ENCODE measurements at regions not wholly inside any gene's neighbourhood (a gene's known extent, or its start where the extent isn't known, plus 50 kb on each side); places are given as distances from the start of the nearest gene placed in this dataset.
A peak's percentile ranks its signal among the peaks of the same experiment; 100 is the strongest.

DNA sequence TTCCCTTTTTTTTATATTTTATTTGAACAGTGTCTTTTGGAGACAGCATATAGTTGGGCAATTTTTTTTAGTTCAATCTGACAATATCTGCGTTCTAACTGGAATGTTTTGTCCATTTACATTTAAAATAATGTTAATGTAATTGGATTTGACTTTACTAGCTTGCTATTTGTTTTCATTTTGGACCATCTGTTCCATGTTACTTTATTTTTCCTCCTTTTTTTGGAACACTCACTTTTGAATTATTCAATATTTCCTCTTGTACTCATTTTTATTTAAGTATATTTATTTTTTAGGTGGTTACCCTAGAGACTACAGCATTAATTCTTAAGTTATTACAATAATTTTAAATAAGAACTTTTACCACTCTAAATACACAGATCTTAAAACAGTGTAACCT, 62.8 kb upstream of the C1orf87 start:
- intact Hi-C loops (cut with DNase I), result no loop called here
- no peak for ATAC-seq
- 81 to 91% (median 85%) methylated on average over 1 of the region's 1 CpG for WGBS, 4 donors

DNA sequence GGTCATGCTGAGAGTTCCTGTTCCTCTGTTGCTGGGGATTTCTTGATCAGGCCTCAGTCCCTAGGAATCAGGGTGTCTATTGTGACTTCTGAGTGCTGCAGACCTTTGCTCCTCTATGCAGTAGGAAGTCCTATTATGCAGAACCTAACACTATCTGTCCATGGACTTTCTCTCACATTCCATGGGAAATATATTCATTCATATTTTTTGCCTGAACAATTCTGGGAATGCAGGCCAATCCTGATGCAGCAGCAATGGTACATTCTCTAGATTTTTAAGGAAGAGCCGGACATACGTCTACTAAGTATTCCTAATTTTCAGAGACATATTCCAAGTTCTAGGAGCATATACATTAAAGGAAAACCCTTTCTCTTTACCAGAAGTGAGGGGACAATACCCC, 61.1 kb upstream of the C1orf87 start:
- no peaks in the 10 kb centered on the region for H3K36me3 ChIP-seq
- intact Hi-C loops (cut with DNase I), result no loop called here
- no peaks in the 10 kb centered on the region for H3K27me3 ChIP-seq
- ATAC-seq (no peak), DNase-seq (no peak)
- H3K27ac ChIP-seq, result no peak overlapping the region
- H3K4me3 ChIP-seq, result no peak overlapping the region
- no peaks in the 10 kb centered on the region for H3K9me3 ChIP-seq
- 93 to 96% (median 96%) methylated on average over 2 of the region's 2 CpGs for WGBS, 4 donors
- TF ChIP-seq, protein P1, sequence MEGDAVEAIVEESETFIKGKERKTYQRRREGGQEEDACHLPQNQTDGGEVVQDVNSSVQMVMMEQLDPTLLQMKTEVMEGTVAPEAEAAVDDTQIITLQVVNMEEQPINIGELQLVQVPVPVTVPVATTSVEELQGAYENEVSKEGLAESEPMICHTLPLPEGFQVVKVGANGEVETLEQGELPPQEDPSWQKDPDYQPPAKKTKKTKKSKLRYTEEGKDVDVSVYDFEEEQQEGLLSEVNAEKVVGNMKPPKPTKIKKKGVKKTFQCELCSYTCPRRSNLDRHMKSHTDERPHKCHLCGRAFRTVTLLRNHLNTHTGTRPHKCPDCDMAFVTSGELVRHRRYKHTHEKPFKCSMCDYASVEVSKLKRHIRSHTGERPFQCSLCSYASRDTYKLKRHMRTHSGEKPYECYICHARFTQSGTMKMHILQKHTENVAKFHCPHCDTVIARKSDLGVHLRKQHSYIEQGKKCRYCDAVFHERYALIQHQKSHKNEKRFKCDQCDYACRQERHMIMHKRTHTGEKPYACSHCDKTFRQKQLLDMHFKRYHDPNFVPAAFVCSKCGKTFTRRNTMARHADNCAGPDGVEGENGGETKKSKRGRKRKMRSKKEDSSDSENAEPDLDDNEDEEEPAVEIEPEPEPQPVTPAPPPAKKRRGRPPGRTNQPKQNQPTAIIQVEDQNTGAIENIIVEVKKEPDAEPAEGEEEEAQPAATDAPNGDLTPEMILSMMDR (IDR thresholded peaks at IDR 0.05), result no peak
- peaks cover 0 to 4% (median 0%) of the 10 kb centered on the region in 12 donors for H3K4me1 ChIP-seq

More for the DNA sequence above, 62.8 kb upstream of the C1orf87 start:
- Histone ChIP-seq H3K27ac (no peak overlapping the region), H3K36me3 (no peaks in the 10 kb centered on the region), H3K27me3 (peaks cover 0 to 5% (median 0%) of the 10 kb centered on the region in 9 donors), H3K9me3 (no peaks in the 10 kb centered on the region), H3K4me3 (no peak overlapping the region), H3K4me1 (peaks cover 0 to 4% (median 0%) of the 10 kb centered on the region in 12 donors)
- TF ChIP-seq, protein P1 (IDR thresholded peaks at IDR 0.05), result no peak
- TF ChIP-seq POLR2A (IDR thresholded peaks at IDR 0.05), result no peak
- no peak for DNase-seq

DNA sequence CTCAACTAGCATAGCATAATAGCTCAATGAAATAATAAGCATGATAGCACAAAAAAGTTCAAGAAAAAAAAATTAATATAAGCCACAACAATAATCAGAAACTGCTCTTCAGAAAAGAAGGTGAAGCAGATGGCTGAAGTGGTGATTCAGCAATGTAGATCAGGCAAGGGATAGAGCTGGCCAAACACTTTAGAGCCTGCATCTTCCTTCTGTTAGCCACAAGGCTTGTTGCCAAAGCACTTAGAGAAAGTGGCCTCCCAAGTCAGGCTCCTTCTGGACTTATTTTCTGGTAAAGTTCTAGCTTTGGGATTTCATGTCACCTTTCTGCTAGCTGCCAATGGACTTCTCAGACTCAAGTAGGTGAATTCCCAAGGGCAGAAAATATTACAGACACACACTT, 60.3 kb upstream of the C1orf87 start:
- Histone ChIP-seq H3K27ac (no peak overlapping the region), H3K36me3 (no peaks in the 10 kb centered on the region), H3K4me3 (no peak overlapping the region), H3K27me3 (no peaks in the 10 kb centered on the region), H3K4me1 (peaks cover 0 to 4% (median 0%) of the 10 kb centered on the region in 12 donors), H3K9me3 (no peaks in the 10 kb centered on the region)
- TF ChIP-seq, protein P1 (IDR thresholded peaks at IDR 0.05), result no peak
- TF ChIP-seq POLR2A (IDR thresholded peaks at IDR 0.05), result no peak
- no peak for DNase-seq
- ATAC-seq, result no peak
- intact Hi-C loops (cut with DNase I), result no loop called here

DNA sequence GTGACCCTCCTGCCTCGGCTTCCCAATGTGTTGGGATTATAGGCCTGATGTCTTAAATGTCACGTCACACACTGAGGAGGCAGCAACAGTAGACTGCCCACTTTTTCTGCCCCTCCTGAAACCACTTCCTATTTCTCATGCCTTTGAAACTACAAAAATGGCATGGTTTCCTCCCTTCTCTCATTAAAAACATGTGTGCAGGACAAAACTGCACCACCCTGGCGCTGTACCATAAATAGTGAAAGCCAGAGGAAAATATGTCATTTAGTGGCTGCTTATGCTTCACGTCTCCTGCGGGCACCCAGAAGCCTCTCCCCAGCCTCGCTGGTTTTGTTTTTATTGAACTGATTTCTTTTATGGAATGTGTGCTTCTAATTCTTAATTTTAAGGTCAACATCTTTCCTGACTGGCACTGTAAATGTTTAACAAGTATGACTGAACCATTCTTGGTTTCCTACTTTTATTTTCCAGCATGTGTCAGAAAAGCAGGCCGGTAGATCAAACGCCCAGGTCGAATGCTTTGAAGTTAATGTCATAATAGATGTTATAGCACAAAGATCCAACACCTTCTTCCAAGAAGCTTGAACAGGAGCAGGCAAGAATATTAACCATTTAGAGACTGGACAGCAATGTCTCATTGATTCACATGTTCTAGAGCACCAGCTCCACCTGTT, 59.6 kb upstream of the C1orf87 start:
- WGBS, 4 donors, result 74 to 80% (median 78%) methylated on average over 9 of the region's 9 CpGs
- H3K4me3 ChIP-seq, result no peak overlapping the region
- H3K36me3 ChIP-seq, result no peaks in the 10 kb centered on the region
- H3K27ac ChIP-seq, result no peak overlapping the region
- H3K9me3 ChIP-seq, result no peaks in the 10 kb centered on the region
- ATAC-seq, result peak in 2 of 4 donors; percentile 33 to 34
- intact Hi-C loops (cut with DNase I), result no loop called here
- TF ChIP-seq, protein P1 (IDR thresholded peaks at IDR 0.05), result no peak
- TF ChIP-seq POLR2A (IDR thresholded peaks at IDR 0.05), result no peak
- peak in 1 of 5 donors; percentile 14 for DNase-seq
- peaks cover 0 to 4% (median 0%) of the 10 kb centered on the region in 12 donors for H3K4me1 ChIP-seq
- H3K27me3 ChIP-seq, result no peaks in the 10 kb centered on the region
